Trophoblast cell (in vitro differentiated cells and primary cell): ENCODE measurements at regions not wholly inside any gene's neighbourhood (a gene's known extent, or its start where the extent isn't known, plus 50 kb on each side); places are given as distances from the start of the nearest gene placed in this dataset.

ENCODE experiments used
- DNase-seq, 2 donors: peaks; one replicate each; pipeline ENCODE4 v3.0.0-alpha.2; 2016
- H2AFZ ChIP-seq: 2 replicates; pipeline ENCODE4 v1.6.1; 2013; ENCODE audit warnings: low read length, moderate library complexity, mild to moderate bottlenecking; ENCODE audit not compliant: insufficient read depth, poor library complexity
- H2AK5ac ChIP-seq: 2 replicates; pipeline ENCODE4 v1.6.1; 2013; ENCODE audit warnings: mild to moderate bottlenecking, low read length
- H2BK120ac ChIP-seq: 2 replicates; pipeline ENCODE4 v1.6.1; 2013; ENCODE audit warnings: low read length, mild to moderate bottlenecking, moderate library complexity; ENCODE audit not compliant: insufficient read depth, poor library complexity
- H2BK12ac ChIP-seq: 2 replicates; pipeline ENCODE4 v1.6.1; 2013; ENCODE audit warnings: mild to moderate bottlenecking, low read length, moderate library complexity
- H2BK5ac ChIP-seq: 2 replicates; pipeline ENCODE4 v1.6.1; 2013; ENCODE audit warnings: low read length, low read depth, moderate library complexity, mild to moderate bottlenecking; ENCODE audit not compliant: poor library complexity
- H3K14ac ChIP-seq: 2 replicates; pipeline ENCODE4 v1.6.1; 2013; ENCODE audit warnings: mild to moderate bottlenecking, low read length
- H3K18ac ChIP-seq: 2 replicates; pipeline ENCODE4 v1.6.1; 2013; ENCODE audit warnings: mild to moderate bottlenecking, low read length
- H3K23ac ChIP-seq: 2 replicates; pipeline ENCODE4 v1.6.1; 2013; ENCODE audit warnings: low read length
- H3K27ac ChIP-seq: 2 replicates; pipeline ENCODE4 v1.5.1; 2013; ENCODE audit warnings: low read depth, mild to moderate bottlenecking, inconsistent platforms, low read length, moderate library complexity
- H3K27me3 ChIP-seq: 2 replicates; pipeline ENCODE4 v1.6.1; 2013; ENCODE audit warnings: inconsistent platforms, mild to moderate bottlenecking, low read length, moderate library complexity; ENCODE audit not compliant: insufficient read depth
- H3K36me3 ChIP-seq, 2 experiments: 1 replicate in 1 of 2; 2 replicates in 1 of 2; pipeline ENCODE4 v1.6.1; 2013; ENCODE audit warnings: low read length in 2 of 2, mild to moderate bottlenecking in 2 of 2, moderate library complexity in 1 of 2; ENCODE audit not compliant: insufficient read depth in 2 of 2, control insufficient read depth in 1 of 2
- H3K4ac ChIP-seq: 2 replicates; pipeline ENCODE4 v1.6.1; 2013; ENCODE audit warnings: low read depth, mild to moderate bottlenecking, low read length, moderate library complexity
- H3K4me1 ChIP-seq, 2 experiments: 1 replicate in 1 of 2; 2 replicates in 1 of 2; pipeline ENCODE4 v1.6.1; 2013; ENCODE audit warnings: low read length in 2 of 2, mild to moderate bottlenecking in 2 of 2, moderate library complexity in 1 of 2; ENCODE audit not compliant: insufficient read depth in 2 of 2, control insufficient read depth in 1 of 2
- H3K4me2 ChIP-seq: 2 replicates; pipeline ENCODE4 v1.6.1; 2013; ENCODE audit warnings: inconsistent platforms, mild to moderate bottlenecking, low read length, moderate library complexity
- H3K4me3 ChIP-seq: 2 replicates; pipeline ENCODE4 v1.5.1; 2013; ENCODE audit warnings: mild to moderate bottlenecking, low read depth, low read length, inconsistent platforms
- H3K79me1 ChIP-seq: one replicate; pipeline ENCODE4 v1.6.1; 2013; ENCODE audit warnings: low read length
- H3K79me2 ChIP-seq: 2 replicates; pipeline ENCODE4 v1.6.1; 2013; ENCODE audit warnings: low read length, mild to moderate bottlenecking; ENCODE audit not compliant: control insufficient read depth, insufficient read depth, poor library complexity
- H3K9ac ChIP-seq: 2 replicates; pipeline ENCODE4 v1.6.1; 2013; ENCODE audit warnings: mild to moderate bottlenecking, low read length
- H3K9me3 ChIP-seq: 2 replicates; pipeline ENCODE4 v1.6.1; 2013; ENCODE audit warnings: low read depth, mild to moderate bottlenecking, control low read depth, inconsistent platforms, low read length; ENCODE audit not compliant: insufficient read depth
- H4K12ac ChIP-seq: 2 replicates; pipeline ENCODE4 v1.6.1; 2013; ENCODE audit warnings: low read depth, mild to moderate bottlenecking, low read length, moderate library complexity
- H4K8ac ChIP-seq: 2 replicates; pipeline ENCODE4 v1.6.1; 2013; ENCODE audit warnings: low read depth, mild to moderate bottlenecking, low read length, moderate library complexity
- H4K91ac ChIP-seq: one replicate; pipeline ENCODE4 v1.6.1; 2013; ENCODE audit warnings: low read depth, mild to moderate bottlenecking, low read length, moderate library complexity
- WGBS: extraction: QIAGEN DNeasy Blood & Tissue Kit; methylation state at CpG from one replicate; pipeline ENCODE4 v1.1.7; 2013; ENCODE audit warnings: missing lambda C conversion rate; ENCODE audit not compliant: insufficient read length, insufficient coverage; ENCODE audit errors: extremely low coverage; 5-methylcytosine and 5-hydroxymethylcytosine counted together

DNA sequence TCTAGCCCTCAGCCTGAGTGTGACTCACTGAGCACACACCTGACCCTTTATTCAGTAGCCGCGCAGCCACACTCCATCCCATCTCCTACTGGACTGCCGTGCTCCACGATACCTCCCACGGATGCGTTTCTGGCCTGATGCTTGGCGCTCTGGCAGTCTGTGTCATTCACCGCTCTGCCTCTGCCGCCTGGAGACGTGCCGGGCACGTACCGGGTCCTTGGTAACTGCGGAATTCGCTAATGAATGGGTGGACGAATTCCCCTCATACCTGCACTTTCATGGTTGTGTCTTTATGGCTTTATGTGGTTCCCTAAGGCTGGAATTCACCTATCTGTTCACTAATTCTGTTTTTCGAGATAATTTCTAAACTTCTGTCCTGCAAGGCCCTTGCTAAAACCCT, 405.7 kb downstream of the QKI start:
- no peak overlapping the region for H3K4me3 ChIP-seq
- H3K9ac ChIP-seq: no peak overlapping the region
- H3K79me2 ChIP-seq: no peaks in the 10 kb centered on the region
- no CpG with 5 or more reads among the region's 17 CpGs for WGBS
- no peaks in the 10 kb centered on the region for H3K36me3 ChIP-seq
- H3K4ac ChIP-seq: no peak overlapping the region
- no peak overlapping the region for H2BK5ac ChIP-seq
- H4K12ac ChIP-seq: no peak overlapping the region
- no peak overlapping the region for H2AFZ ChIP-seq
- no peak overlapping the region for H3K18ac ChIP-seq
- no peak overlapping the region for H4K8ac ChIP-seq
- no peak overlapping the region for H3K14ac ChIP-seq
- peaks cover 4% of the 10 kb centered on the region for H3K9me3 ChIP-seq
- H4K91ac ChIP-seq: no peak overlapping the region
- no peak overlapping the region for H3K27ac ChIP-seq
- H2AK5ac ChIP-seq: no peak overlapping the region
- H2BK12ac ChIP-seq: no peak overlapping the region
- H3K4me2 ChIP-seq: no peak overlapping the region
- DNase-seq: peak; percentile 56 to 75
- H3K27me3 ChIP-seq: no peaks in the 10 kb centered on the region
- H3K4me1 ChIP-seq: peaks cover 4% of the 10 kb centered on the region in 2 experiments
- H3K79me1 ChIP-seq: no peaks in the 10 kb centered on the region
- no peak overlapping the region for H3K23ac ChIP-seq
- H2BK120ac ChIP-seq: no peak overlapping the region

DNA sequence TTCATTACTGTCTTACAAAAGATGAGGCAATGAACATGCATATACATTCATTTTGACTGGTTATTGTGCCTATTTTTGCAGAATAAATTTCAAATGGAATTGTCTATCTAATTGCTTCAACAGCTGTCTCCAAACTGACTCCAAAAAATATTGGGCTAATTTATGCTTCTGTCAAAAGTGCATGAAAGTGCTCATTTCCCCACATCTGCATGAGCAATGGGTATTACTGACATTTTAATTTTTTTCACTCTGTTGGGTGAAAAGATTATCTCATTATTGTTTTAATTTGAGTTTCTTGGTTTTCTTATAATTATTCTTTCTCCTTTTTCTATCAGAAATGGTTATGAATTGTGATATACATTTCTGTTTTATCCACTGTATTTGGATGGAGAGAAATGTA, 404.2 kb downstream of the QKI start:
- no peaks in the 10 kb centered on the region for H3K79me1 ChIP-seq
- H3K27me3 ChIP-seq: no peaks in the 10 kb centered on the region
- DNase-seq: no peak
- H2AK5ac ChIP-seq: no peak overlapping the region
- H2BK5ac ChIP-seq: no peak overlapping the region
- H3K18ac ChIP-seq: no peak overlapping the region
- no peaks in the 10 kb centered on the region for H3K79me2 ChIP-seq
- H4K91ac ChIP-seq: no peak overlapping the region
- no peak overlapping the region for H4K8ac ChIP-seq
- no peak overlapping the region for H3K4me3 ChIP-seq
- no peak overlapping the region for H3K4me2 ChIP-seq
- H2BK12ac ChIP-seq: no peak overlapping the region
- H3K9ac ChIP-seq: no peak overlapping the region
- H3K14ac ChIP-seq: no peak overlapping the region
- no peak overlapping the region for H3K4ac ChIP-seq
- H3K27ac ChIP-seq: no peak overlapping the region
- no peak overlapping the region for H3K23ac ChIP-seq
- no peaks in the 10 kb centered on the region for H3K36me3 ChIP-seq
- no peak overlapping the region for H2AFZ ChIP-seq
- no peak overlapping the region for H2BK120ac ChIP-seq
- H3K9me3 ChIP-seq: peaks cover 4% of the 10 kb centered on the region
- H3K4me1 ChIP-seq: peaks cover 4% of the 10 kb centered on the region in 2 experiments
- H4K12ac ChIP-seq: no peak overlapping the region

DNA sequence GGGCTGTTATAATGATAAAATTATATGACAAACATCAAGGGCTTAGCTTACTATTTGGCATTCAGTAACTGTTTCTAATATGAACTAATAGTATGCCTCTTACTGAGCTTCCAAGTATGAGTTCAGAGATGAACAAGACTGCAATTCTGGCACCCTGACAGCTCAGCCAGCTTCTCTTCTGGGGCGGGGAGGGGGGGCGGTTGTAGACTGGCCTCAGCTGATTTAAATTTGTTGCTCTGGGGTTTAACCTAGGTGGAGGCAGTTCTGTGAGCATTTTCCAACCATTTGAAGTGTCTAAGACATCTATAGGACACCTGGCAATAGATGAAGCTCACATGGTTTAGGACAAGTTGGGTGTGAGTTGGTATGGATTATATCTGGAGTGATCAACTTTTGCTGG, 401.9 kb downstream of the QKI start:
- Histone ChIP-seq H2AK5ac (no peak overlapping the region), H2BK5ac (no peak overlapping the region), H4K91ac (no peak overlapping the region), H3K9ac (no peak overlapping the region), H3K27me3 (no peaks in the 10 kb centered on the region), H3K23ac (no peak overlapping the region), H2AFZ (no peak overlapping the region), H3K4me2 (no peak overlapping the region), H3K27ac (no peak overlapping the region), H3K36me3 (no peaks in the 10 kb centered on the region), H3K9me3 (peaks cover 4% of the 10 kb centered on the region), H3K4me3 (no peak overlapping the region), H3K4ac (no peak overlapping the region), H3K18ac (no peak overlapping the region), H3K79me1 (no peaks in the 10 kb centered on the region), H4K12ac (no peak overlapping the region), H3K79me2 (no peaks in the 10 kb centered on the region), H3K4me1 (peaks cover 4% of the 10 kb centered on the region in 2 experiments), H4K8ac (no peak overlapping the region), H2BK12ac (no peak overlapping the region), H3K14ac (no peak overlapping the region), H2BK120ac (no peak overlapping the region)
- no peak for DNase-seq
- WGBS: no CpG with 5 or more reads among the region's 2 CpGs

DNA sequence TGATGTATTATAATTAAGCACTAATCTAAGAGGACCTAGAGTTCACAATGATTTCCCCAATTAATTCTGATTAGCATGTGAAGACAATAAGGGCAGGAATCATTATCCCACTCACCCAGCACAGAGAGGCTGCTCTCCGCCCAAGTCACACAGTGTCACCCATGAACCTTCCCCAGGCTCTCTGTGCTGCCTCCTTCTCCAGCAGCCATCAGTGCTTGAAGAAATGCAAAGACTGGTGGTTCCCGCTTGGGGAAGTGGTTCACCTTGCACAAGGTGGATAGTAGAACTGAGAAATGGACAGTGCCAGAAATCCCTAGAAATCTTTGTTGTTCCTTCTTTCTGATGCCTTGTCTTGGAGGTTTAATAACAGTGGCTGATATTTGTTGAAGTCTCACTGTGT, 401.3 kb downstream of the QKI start:
- no peaks in the 10 kb centered on the region for H3K4me1 ChIP-seq
- H2AK5ac ChIP-seq: no peak overlapping the region
- H3K27me3 ChIP-seq: no peaks in the 10 kb centered on the region
- H2AFZ ChIP-seq: no peak overlapping the region
- H2BK5ac ChIP-seq: no peak overlapping the region
- H3K23ac ChIP-seq: no peak overlapping the region
- no peak overlapping the region for H3K27ac ChIP-seq
- no peaks in the 10 kb centered on the region for H3K36me3 ChIP-seq
- H2BK12ac ChIP-seq: no peak overlapping the region
- H3K9ac ChIP-seq: no peak overlapping the region
- WGBS: no CpG with 5 or more reads among the region's 2 CpGs
- no peak overlapping the region for H4K91ac ChIP-seq
- DNase-seq: no peak
- H3K4me2 ChIP-seq: no peak overlapping the region
- no peak overlapping the region for H2BK120ac ChIP-seq
- H3K79me2 ChIP-seq: no peaks in the 10 kb centered on the region
- no peaks in the 10 kb centered on the region for H3K79me1 ChIP-seq
- no peak overlapping the region for H4K8ac ChIP-seq
- H3K18ac ChIP-seq: no peak overlapping the region
- H3K9me3 ChIP-seq: peaks cover 4% of the 10 kb centered on the region
- no peak overlapping the region for H3K4ac ChIP-seq
- H3K14ac ChIP-seq: no peak overlapping the region
- H3K4me3 ChIP-seq: no peak overlapping the region
- no peak overlapping the region for H4K12ac ChIP-seq
